NCI-H748 (cell line): ENCODE measurements at regions not wholly inside any gene's neighbourhood (a gene's known extent, or its start where the extent isn't known, plus 50 kb on each side); places are given as distances from the start of the nearest gene placed in this dataset.

Experiments
- DNase-seq: peaks from one replicate; lab custom pipeline; 2025; ENCODE audit not compliant: unreplicated experiment; lab: John Stamatoyannopoulos, UW

- DNase-seq: no peak
Observed at GRCh38 chr16:59210955-59211541, 476.9 kb upstream of the GOT2 start.

- no peak for DNase-seq
Observed at GRCh38 chr16:59205403-59205802, 471.3 kb upstream of the GOT2 start.

- DNase-seq: no peak
Observed at GRCh38 chr16:59204589-59204988, 470.5 kb upstream of the GOT2 start.

- no peak for DNase-seq
Observed at GRCh38 chr16:59202233-59202862, 468.2 kb upstream of the GOT2 start.

GRCh38 chr16:59201821-59202220 is 467.7 kb upstream of the GOT2 start:
- DNase-seq: no peak

GRCh38 chr16:59201160-59201559 is 467.0 kb upstream of the GOT2 start:
- no peak for DNase-seq

GRCh38 chr16:59198487-59198886 is 464.4 kb upstream of the GOT2 start:
- DNase-seq: no peak

GRCh38 chr16:59195242-59195641 is 461.1 kb upstream of the GOT2 start:
- no peak for DNase-seq

- DNase-seq: no peak
Observed at GRCh38 chr16:59193637-59194036, 459.5 kb upstream of the GOT2 start.

- DNase-seq: peak; percentile 31
Observed at GRCh38 chr16:59192551-59193199, 458.6 kb upstream of the GOT2 start.

GRCh38 chr16:59190731-59191130 is 456.6 kb upstream of the GOT2 start:
- no peak for DNase-seq

GRCh38 chr16:59188029-59188428 is 453.9 kb upstream of the GOT2 start:
- no peak for DNase-seq

- DNase-seq: no peak
Observed at GRCh38 chr16:59181821-59182420, 447.8 kb upstream of the GOT2 start.

- DNase-seq: peak; percentile 25
Observed at GRCh38 chr16:59180083-59180476, 446.0 kb upstream of the GOT2 start.

- DNase-seq: no peak
Observed at GRCh38 chr16:59179446-59180082, 445.4 kb upstream of the GOT2 start.

- no peak for DNase-seq
Observed at GRCh38 chr16:59173408-59173831, 439.3 kb upstream of the GOT2 start.

- no peak for DNase-seq
Observed at GRCh38 chr16:59170099-59170712, 436.1 kb upstream of the GOT2 start.

GRCh38 chr16:59169168-59169567 is 435.1 kb upstream of the GOT2 start:
- DNase-seq: no peak

- DNase-seq: no peak
Observed at GRCh38 chr16:59168461-59169114, 434.5 kb upstream of the GOT2 start.

- no peak for DNase-seq
Observed at GRCh38 chr16:59164461-59164860, 430.3 kb upstream of the GOT2 start.
